HepG2 (cell line): ENCODE measurements at regions not wholly inside any gene's neighbourhood (a gene's known extent, or its start where the extent isn't known, plus 50 kb on each side); places are given as distances from the start of the nearest gene placed in this dataset.
A peak's percentile ranks its signal among the peaks of the same experiment; 100 is the strongest.

Experiments used
- BORCS8-MEF2B ChIP-seq: sonication (generic); formaldehyde crosslinking; IDR thresholded peaks from 2 replicates; pipeline ENCODE4 v1.8.0; 2022; ENCODE audit warnings: mild to moderate bottlenecking, missing genetic modification reagents
- BRD4 ChIP-seq: sonication (generic); formaldehyde crosslinking; IDR thresholded peaks from 2 replicates; pipeline ENCODE4 v1.4.0; 2020; ENCODE audit warnings: missing genetic modification reagents
- DR1 ChIP-seq: sonication (generic); formaldehyde crosslinking; IDR thresholded peaks from 2 replicates; pipeline ENCODE4 v1.8.0; 2021; ENCODE audit warnings: mild to moderate bottlenecking, missing genetic modification reagents, inconsistent platforms
- GATAD1 ChIP-seq: IDR thresholded peaks from 2 replicates; pipeline ENCODE4 v1.6.1; 2016; ENCODE audit warnings: missing genetic modification reagents, missing compliant biosample characterization
- HMGA1 ChIP-seq: sonication (generic); formaldehyde crosslinking; conservative IDR thresholded peaks from 2 replicates; pipeline ENCODE4 v1.4.0; 2020; ENCODE audit warnings: missing genetic modification reagents
- HNF4G ChIP-seq, 2 experiments: sonication (generic) in 1 of 2; formaldehyde crosslinking in 1 of 2; IDR thresholded peaks; 2 replicates each; pipeline versions ENCODE4 v1.4.0 to v1.6.1; 2011 to 2020; ENCODE audit warnings: borderline replicate concordance in 2 of 2, low read depth in 2 of 2, mild to moderate bottlenecking in 2 of 2, low read length in 1 of 2, missing genetic modification reagents in 1 of 2, moderate library complexity in 1 of 2
- JUNB ChIP-seq: sonication (generic); formaldehyde crosslinking; IDR thresholded peaks from 2 replicates; pipeline ENCODE4 v1.8.0; 2022; ENCODE audit warnings: missing genetic modification reagents, mild to moderate bottlenecking, borderline replicate concordance
- NBN ChIP-seq: fragments of 450-650 bp; conservative IDR thresholded peaks from 2 replicates; pipeline ENCODE4 v1.6.1; 2017
- SIX4 ChIP-seq: sonication (generic); formaldehyde crosslinking; IDR thresholded peaks from 2 replicates; pipeline ENCODE4 v1.4.0; 2020; ENCODE audit warnings: missing genetic modification reagents
- SMAD1 ChIP-seq: sonication (generic); formaldehyde crosslinking; IDR thresholded peaks from 2 replicates; pipeline ENCODE4 v1.4.0; 2020; ENCODE audit warnings: missing genetic modification reagents, low read depth, mild to moderate bottlenecking, borderline replicate concordance
- SP2 ChIP-seq: sonication (generic); formaldehyde crosslinking; IDR thresholded peaks from 2 replicates; pipeline ENCODE4 v1.5.1; 2020; ENCODE audit warnings: mild to moderate bottlenecking, missing genetic modification reagents
- TCF7 ChIP-seq: sonication (generic); IDR thresholded peaks from 2 replicates; pipeline ENCODE4 v1.6.1; 2016; ENCODE audit warnings: antibody characterized with exemption, low read depth
- XBP1 ChIP-seq: sonication (generic); formaldehyde crosslinking; IDR thresholded peaks from 2 replicates; pipeline ENCODE4 v1.5.0; 2020; ENCODE audit warnings: missing genetic modification reagents
- YEATS2 ChIP-seq: sonication (generic); formaldehyde crosslinking; IDR thresholded peaks from 2 replicates; pipeline ENCODE4 v1.4.0; 2020; ENCODE audit warnings: missing genetic modification reagents, borderline replicate concordance
- ZMYM2 ChIP-seq: sonication (generic); formaldehyde crosslinking; IDR thresholded peaks from 2 replicates; pipeline ENCODE4 v1.8.0; 2022; ENCODE audit warnings: mild to moderate bottlenecking, missing genetic modification reagents
- ZMYM4 ChIP-seq: sonication (generic); formaldehyde crosslinking; IDR thresholded peaks from 2 replicates; pipeline ENCODE4 v1.8.1; 2023; ENCODE audit warnings: mild to moderate bottlenecking, missing genetic modification reagents
- ZNF343 ChIP-seq: sonication (generic); formaldehyde crosslinking; IDR thresholded peaks from 2 replicates; pipeline ENCODE4 v1.4.0; 2020; ENCODE audit warnings: mild to moderate bottlenecking, missing genetic modification reagents
- ZNF773 ChIP-seq: sonication (generic); formaldehyde crosslinking; IDR thresholded peaks from 2 replicates; pipeline ENCODE4 v1.4.0; 2020; ENCODE audit warnings: missing genetic modification reagents, borderline replicate concordance
- ZNF776 ChIP-seq: sonication (generic); formaldehyde crosslinking; IDR thresholded peaks from 2 replicates; pipeline ENCODE4 v1.4.0; 2020; ENCODE audit warnings: mild to moderate bottlenecking, missing genetic modification reagents
- TF ChIP-seq, protein P1 (sequence below): sonication (generic); formaldehyde crosslinking; IDR thresholded peaks from 2 replicates; pipeline ENCODE4 v1.4.0; 2020; ENCODE audit warnings: mild to moderate bottlenecking, missing genetic modification reagents, borderline replicate concordance
- TF ChIP-seq, protein P2 (sequence below): sonication (generic); formaldehyde crosslinking; conservative IDR thresholded peaks from 2 replicates; pipeline ENCODE4 v1.8.0; 2022; ENCODE audit warnings: mild to moderate bottlenecking, moderate library complexity, missing genetic modification reagents
- TF ChIP-seq, protein P3 (sequence below): sonication (generic); formaldehyde crosslinking; IDR thresholded peaks from 2 replicates; pipeline ENCODE4 v1.8.0; 2022; ENCODE audit warnings: missing genetic modification reagents, mild to moderate bottlenecking, borderline replicate concordance
- TF ChIP-seq, protein P4 (sequence below): sonication (generic); formaldehyde crosslinking; IDR thresholded peaks from 2 replicates; pipeline ENCODE4 v1.8.1; 2023; ENCODE audit warnings: missing genetic modification reagents, mild to moderate bottlenecking, borderline replicate concordance
- TF ChIP-seq, protein P5 (sequence below): sonication (generic); formaldehyde crosslinking; IDR thresholded peaks from 2 replicates; pipeline ENCODE4 v1.5.0; 2020; ENCODE audit warnings: mild to moderate bottlenecking, missing genetic modification reagents, borderline replicate concordance

DNA sequence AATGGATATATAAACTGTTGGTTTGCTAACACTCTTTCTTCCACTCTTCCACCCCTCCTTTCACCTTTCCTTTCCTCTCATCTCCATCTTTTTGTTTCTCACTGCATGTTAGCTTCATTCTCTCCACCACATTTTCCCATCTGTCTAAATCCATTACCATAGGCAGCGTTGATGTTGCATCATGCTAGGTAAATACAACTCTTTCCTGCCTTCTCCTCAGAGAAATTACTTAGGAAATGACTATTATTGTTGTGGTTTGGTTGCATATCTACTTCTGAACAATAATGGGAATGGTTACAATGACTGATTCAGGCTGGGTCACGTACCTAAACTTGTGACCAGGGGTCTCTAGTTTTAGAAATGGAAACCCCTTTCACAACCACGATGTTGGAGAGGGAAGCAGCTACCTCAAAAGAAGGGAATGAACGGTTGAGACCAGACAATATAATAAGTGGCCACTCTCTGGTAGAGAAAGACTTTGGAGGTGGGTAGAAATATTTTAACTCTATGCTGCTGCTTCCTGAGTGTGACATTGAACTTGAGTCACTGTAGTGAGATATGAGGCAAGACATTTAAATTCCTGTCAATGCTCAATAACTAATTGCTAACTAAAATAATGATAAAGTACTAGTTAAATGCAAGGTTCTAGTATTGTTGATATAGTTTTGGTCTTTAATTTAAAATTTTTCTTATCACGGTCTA, 314.1 kb upstream of the TGFBR2 start (continued):
- no peak for TF ChIP-seq ZNF773 (CRISPR knock-in tag)
- TF ChIP-seq, protein P1, sequence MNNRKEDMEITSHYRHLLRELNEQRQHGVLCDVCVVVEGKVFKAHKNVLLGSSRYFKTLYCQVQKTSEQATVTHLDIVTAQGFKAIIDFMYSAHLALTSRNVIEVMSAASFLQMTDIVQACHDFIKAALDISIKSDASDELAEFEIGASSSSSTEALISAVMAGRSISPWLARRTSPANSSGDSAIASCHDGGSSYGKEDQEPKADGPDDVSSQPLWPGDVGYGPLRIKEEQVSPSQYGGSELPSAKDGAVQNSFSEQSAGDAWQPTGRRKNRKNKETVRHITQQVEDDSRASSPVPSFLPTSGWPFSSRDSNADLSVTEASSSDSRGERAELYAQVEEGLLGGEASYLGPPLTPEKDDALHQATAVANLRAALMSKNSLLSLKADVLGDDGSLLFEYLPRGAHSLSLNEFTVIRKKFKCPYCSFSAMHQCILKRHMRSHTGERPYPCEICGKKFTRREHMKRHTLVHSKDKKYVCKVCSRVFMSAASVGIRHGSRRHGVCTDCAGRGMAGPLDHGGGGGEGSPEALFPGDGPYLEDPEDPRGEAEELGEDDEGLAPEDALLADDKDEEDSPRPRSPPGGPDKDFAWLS (CRISPR knock-in tag), result no peak
- TF ChIP-seq GATAD1 (CRISPR knock-in tag), result 0 out of 2 replicates have a peak, but pooled peaks have one; percentile 19
- no peak for TF ChIP-seq NBN
- TF ChIP-seq SIX4 (CRISPR knock-in tag), result peak; percentile 23; the same call in 1 of the 2 replicates
- TF ChIP-seq, protein P2, sequence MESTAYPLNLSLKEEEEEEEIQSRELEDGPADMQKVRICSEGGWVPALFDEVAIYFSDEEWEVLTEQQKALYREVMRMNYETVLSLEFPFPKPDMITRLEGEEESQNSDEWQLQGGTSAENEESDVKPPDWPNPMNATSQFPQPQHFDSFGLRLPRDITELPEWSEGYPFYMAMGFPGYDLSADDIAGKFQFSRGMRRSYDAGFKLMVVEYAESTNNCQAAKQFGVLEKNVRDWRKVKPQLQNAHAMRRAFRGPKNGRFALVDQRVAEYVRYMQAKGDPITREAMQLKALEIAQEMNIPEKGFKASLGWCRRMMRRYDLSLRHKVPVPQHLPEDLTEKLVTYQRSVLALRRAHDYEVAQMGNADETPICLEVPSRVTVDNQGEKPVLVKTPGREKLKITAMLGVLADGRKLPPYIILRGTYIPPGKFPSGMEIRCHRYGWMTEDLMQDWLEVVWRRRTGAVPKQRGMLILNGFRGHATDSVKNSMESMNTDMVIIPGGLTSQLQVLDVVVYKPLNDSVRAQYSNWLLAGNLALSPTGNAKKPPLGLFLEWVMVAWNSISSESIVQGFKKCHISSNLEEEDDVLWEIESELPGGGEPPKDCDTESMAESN (CRISPR knock-in tag), result no peak
- TF ChIP-seq TCF7, result peak; percentile 27; the same call in 1 of the 2 replicates
- no peak for TF ChIP-seq HMGA1 (CRISPR knock-in tag)
- TF ChIP-seq, protein P3, sequence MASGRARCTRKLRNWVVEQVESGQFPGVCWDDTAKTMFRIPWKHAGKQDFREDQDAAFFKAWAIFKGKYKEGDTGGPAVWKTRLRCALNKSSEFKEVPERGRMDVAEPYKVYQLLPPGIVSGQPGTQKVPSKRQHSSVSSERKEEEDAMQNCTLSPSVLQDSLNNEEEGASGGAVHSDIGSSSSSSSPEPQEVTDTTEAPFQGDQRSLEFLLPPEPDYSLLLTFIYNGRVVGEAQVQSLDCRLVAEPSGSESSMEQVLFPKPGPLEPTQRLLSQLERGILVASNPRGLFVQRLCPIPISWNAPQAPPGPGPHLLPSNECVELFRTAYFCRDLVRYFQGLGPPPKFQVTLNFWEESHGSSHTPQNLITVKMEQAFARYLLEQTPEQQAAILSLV (CRISPR knock-in tag), result no peak
- no peak for TF ChIP-seq DR1 (CRISPR knock-in tag)
- no peak for TF ChIP-seq BORCS8-MEF2B (CRISPR knock-in tag)
- 0 out of 2 replicates have a peak, but pooled peaks have one; percentile 31 for TF ChIP-seq ZMYM2 (CRISPR knock-in tag)
- TF ChIP-seq, protein P4, sequence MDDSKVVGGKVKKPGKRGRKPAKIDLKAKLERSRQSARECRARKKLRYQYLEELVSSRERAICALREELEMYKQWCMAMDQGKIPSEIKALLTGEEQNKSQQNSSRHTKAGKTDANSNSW, result no peak
- no peak for TF ChIP-seq SMAD1 (CRISPR knock-in tag)
- no peak for TF ChIP-seq XBP1 (CRISPR knock-in tag)
- TF ChIP-seq ZNF776 (CRISPR knock-in tag), result no peak
- no peak for TF ChIP-seq ZNF343 (CRISPR knock-in tag)
- peak; percentile 44; the same call in 1 of the 2 replicates for TF ChIP-seq JUNB (CRISPR knock-in tag)
- TF ChIP-seq, protein P5, sequence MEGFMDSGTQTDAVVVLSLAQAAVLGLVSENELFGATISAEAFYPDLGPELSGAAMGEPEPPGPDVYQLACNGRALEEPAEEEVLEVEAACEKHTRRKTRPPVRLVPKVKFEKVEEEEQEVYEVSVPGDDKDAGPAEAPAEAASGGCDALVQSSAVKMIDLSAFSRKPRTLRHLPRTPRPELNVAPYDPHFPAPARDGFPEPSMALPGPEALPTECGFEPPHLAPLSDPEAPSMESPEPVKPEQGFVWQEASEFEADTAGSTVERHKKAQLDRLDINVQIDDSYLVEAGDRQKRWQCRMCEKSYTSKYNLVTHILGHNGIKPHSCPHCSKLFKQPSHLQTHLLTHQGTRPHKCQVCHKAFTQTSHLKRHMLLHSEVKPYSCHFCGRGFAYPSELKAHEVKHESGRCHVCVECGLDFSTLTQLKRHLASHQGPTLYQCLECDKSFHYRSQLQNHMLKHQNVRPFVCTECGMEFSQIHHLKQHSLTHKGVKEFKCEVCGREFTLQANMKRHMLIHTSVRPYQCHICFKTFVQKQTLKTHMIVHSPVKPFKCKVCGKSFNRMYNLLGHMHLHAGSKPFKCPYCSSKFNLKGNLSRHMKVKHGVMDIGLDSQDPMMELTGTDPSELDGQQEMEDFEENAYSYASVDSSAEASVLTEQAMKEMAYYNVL (CRISPR knock-in tag), result 0 out of 2 replicates have a peak, but pooled peaks have one; percentile 52
- no peak; the same call in 1 of the 2 replicates for TF ChIP-seq YEATS2 (CRISPR knock-in tag)
- TF ChIP-seq HNF4G (IDR thresholded peaks at IDR 0.05; ENCODE audit: borderline replicate concordance, low read depth, low read length), result no peak
- TF ChIP-seq HNF4G (CRISPR knock-in tag; IDR thresholded peaks at IDR 0.05; ENCODE audit: borderline replicate concordance, low read depth), result no peak
- TF ChIP-seq ZMYM4 (CRISPR knock-in tag), result peak; percentile 77
- TF ChIP-seq SP2 (CRISPR knock-in tag), result no peak
- TF ChIP-seq BRD4 (CRISPR knock-in tag), result no peak
